ENCODE measurements at regions not wholly inside any gene's neighbourhood (a gene's known extent, or its start where the extent isn't known, plus 50 kb on each side); places are given as distances from the start of the nearest gene placed in this dataset.
"Not testable (repeated sequence)": the region's sequence is repeated elsewhere in the genome, so short reads cannot be mapped to it uniquely, and the experiment has no call there.

- DNase-seq (ENCODE audit: low read depth) = no peak
Observed at GRCh38 chr3:98705212-98705611, 57.9 kb upstream of the ST3GAL6 start.

GRCh38 chr3:98705694-98706093 lies 57.4 kb upstream of the ST3GAL6 start:
- DNase-seq (ENCODE audit: low read depth) = no peak

GRCh38 chr3:98708681-98709080 lies 54.5 kb upstream of the ST3GAL6 start:
- DNase-seq (ENCODE audit: low read depth) = not testable (repeated sequence)

- no peak for DNase-seq (ENCODE audit: low read depth)
Observed at GRCh38 chr3:98709441-98709840, 53.7 kb upstream of the ST3GAL6 start.

- no peak for DNase-seq (ENCODE audit: low read depth)
Observed at GRCh38 chr3:98710067-98710659, 53.0 kb upstream of the ST3GAL6 start.

GRCh38 chr3:98711426-98711825 lies 51.7 kb upstream of the ST3GAL6 start:
- DNase-seq (ENCODE audit: low read depth) = no peak

GRCh38 chr3:98712726-98713125 lies 50.4 kb upstream of the ST3GAL6 start:
- DNase-seq (ENCODE audit: low read depth) = no peak

GRCh38 chr3:98713332-98713731 lies 49.8 kb upstream of the ST3GAL6 start:
- not testable (repeated sequence) for DNase-seq (ENCODE audit: low read depth)
